Ramos (cell line): ENCODE measurements at regions not wholly inside any gene's neighbourhood (a gene's known extent, or its start where the extent isn't known, plus 50 kb on each side); places are given as distances from the start of the nearest gene placed in this dataset.

Experiments
- in situ Hi-C: fragments of 300-500 bp; cut with MboI; formaldehyde crosslinking; loops from one replicate; pipeline ENCODE4 v1.14.3; 2022; ENCODE audit warnings: low sequenced_read_pairs; ENCODE audit not compliant: unreplicated experiment

DNA sequence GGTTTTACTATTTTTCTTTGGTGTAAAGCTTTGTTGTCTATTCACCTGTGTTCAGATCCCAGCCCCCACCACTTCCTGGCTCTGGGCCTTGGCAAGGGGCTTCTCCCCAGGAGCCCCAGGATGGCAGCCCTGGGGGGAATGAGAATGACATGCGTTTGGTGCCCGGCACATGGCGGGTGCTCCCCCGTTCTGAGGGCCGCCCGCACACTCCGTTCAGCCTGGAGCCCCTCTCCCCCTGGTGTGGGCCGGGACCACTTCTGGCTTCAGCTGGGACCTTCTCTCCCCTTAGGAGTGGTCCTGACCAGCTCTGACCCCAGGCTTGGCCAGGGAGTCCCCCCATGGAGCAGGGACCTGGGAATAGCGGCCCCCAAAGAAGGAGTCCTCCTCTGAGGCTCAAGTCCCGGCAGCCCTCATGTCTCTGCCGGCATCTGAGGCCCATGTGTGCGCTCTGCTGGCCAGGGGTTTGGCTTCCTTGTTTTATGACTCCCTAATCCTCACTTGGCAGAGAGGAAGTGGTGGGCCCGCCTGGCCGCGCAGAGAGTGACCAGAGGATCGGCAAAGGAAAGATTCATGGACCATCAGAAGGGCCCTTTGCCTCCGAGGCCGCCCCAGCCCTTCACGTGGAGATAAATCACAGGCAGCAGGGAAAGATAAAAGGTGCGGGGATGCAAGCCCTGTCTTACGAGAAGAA, 57.0 kb upstream of the LMX1B start:
- in situ Hi-C loops, result loop anchor here (5.0 kb wide), 1 partner anchor 54 kb away; no protein-coding TSS in a partner anchor

DNA sequence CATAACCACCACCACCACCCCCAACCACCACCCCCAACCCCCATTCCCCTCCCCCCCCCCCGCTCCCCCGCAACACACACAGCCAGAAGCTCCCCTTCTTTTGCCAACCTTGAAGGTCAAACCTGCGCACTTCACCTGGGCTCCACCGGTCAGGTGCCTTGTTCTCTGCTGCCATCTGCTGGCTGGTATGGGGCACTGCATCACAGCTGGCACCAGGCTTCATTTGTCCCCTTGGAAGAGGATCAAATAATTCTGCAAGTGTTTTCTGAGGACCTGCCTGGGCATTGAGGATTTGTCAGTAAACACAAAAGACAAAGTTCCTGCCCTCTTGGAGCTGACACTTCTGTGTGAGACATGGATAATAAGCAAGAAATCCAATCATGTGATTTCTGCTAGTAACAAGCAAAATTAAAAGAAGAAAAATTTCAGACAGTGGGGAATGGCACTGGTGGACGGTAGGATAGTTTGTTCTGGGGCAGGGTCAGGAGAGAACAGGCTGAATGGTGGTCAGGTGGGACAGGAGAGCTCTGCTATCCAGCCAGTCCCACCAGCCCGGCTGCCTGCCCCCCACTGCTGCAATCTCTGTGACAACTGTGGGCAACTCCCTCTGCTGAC, 55.6 kb upstream of the LMX1B start:
- in situ Hi-C loops, result loop anchor here (5.0 kb wide), 1 partner anchor 56 kb away; no protein-coding TSS in a partner anchor

DNA sequence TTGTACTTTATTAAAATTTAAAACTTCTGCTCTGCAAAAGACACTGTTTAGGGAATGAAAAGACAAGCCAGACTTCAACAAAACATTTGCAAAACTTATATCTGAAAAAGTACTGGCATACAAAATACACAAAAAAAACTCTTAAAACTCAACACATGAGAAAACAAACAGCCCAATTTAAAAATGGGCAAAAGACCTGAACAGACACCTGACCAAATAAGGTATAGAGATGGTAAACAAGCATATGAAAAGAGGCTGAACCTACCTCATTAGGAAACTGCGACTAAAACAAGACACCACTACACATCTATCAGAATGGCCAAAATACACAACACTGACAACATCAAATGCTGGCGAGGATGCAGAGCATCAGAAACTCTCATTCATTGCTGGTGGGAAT, 54.4 kb upstream of the LMX1B start:
- in situ Hi-C loops, result loop anchor here (5.0 kb wide), 1 partner anchor 57 kb away; no protein-coding TSS in a partner anchor

DNA sequence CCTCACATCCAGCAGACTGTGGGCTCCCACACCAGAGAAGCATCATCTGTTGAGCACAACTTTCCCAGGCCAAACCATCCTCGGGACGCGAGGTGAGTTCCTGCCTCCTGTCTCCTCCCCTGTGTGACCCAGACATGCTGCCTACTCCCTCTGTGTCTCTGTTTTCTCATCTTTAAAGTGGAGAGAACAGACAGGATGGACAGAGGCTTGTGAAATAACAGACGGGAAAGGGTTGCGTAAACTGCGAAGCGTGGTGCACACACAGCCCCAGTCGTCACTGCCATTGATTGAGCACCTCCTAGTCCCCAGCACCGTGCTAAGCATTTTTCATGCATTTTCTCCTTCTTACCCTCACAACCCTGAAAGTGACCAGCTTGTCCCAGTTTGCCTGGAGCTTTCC, 52.1 kb upstream of the LMX1B start:
- in situ Hi-C loops, result no loop called here

DNA sequence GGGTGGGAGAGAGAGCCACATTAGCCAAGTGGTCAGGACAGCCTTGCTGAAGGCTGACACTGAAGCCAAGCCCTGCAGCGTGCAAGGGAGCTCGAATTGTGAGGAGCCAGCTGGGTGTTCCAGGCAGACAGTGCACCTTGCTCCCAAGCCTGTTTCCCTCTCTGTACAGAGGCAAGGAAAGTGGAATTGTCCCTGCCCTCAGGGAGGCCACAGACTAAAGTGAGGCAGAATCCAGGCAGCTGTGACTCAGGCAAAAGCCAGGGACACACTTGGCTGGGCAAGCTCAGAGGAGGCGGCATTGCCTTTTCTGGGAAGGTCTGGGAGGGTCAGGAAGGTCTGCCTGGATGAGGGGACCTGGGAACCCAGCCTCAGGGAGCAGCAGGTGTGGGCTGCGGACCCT, 50.2 kb upstream of the LMX1B start:
- in situ Hi-C loops, result no loop called here
